Esophagus muscularis mucosa (tissue), 4 donors: ENCODE measurements at regions not wholly inside any gene's neighbourhood (a gene's known extent, or its start where the extent isn't known, plus 50 kb on each side); places are given as distances from the start of the nearest gene placed in this dataset.

Experiments used
- CTCF ChIP-seq, 3 experiments: fragments of 200-600 bp in 2 of 3; fragments of 450-650 bp in 1 of 3; sonication (generic) in 2 of 3; IDR thresholded peaks; one replicate each; pipeline ENCODE4 v1.5.1; 2017 to 2019; ENCODE audit warnings: antibody characterized with exemption in 3 of 3, mild to moderate bottlenecking in 2 of 3, moderate library complexity in 1 of 3
- EP300 ChIP-seq: sonication (generic); formaldehyde crosslinking; IDR thresholded peaks from one replicate; pipeline ENCODE4 v1.6.1; 2017; ENCODE audit warnings: antibody characterized with exemption
- POLR2A ChIP-seq: fragments of 450-650 bp; IDR thresholded peaks from one replicate; pipeline ENCODE4 v1.6.1; 2017; ENCODE audit warnings: antibody characterized with exemption, moderate library complexity, mild to moderate bottlenecking, low read depth

DNA sequence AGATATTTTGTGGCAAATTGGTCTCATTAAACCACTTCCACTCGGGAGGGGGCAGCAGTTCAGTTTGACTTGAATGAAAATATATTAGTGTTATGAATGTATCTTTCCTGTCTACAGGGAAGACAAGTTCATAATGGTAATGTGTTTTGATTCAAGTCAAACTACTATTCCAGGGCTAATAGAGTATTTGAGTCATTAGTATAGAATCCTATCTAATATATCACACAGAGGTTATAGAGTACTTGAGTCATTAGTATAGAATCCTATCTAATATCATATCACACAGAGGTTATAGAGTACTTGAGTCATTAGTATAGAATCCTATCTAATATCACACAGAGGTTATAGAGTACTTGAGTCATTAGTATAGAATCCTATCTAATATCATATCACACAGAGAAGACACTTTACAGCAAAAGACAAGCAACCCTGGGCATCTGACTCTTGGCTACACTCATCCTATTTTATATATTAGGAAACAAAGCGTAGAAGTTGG is 199.7 kb upstream of the MAGI2 start:
- no peak for TF ChIP-seq EP300
- TF ChIP-seq CTCF (IDR thresholded peaks at IDR 0.05), result no peak
- no peak for TF ChIP-seq POLR2A
